OCI-LY1 (cell line): ENCODE measurements at regions not wholly inside any gene's neighbourhood (a gene's known extent, or its start where the extent isn't known, plus 50 kb on each side); places are given as distances from the start of the nearest gene placed in this dataset.

ENCODE experiments used
- EZH2 ChIP-seq: fragments of 200-600 bp; sonication (generic), shearing (Covaris generic); IDR thresholded peaks from 2 replicates; pipeline ENCODE4 v1.8.0; 2017; ENCODE audit warnings: borderline replicate concordance, mixed run types, mild to moderate bottlenecking, antibody characterized with exemption, low read length, moderate library complexity, mixed read lengths
- TF ChIP-seq, protein P1 (sequence below): fragments of 200-600 bp; sonication (generic), shearing (Covaris generic); IDR thresholded peaks from 2 replicates; pipeline ENCODE4 v1.5.1; 2017; ENCODE audit warnings: mild to moderate bottlenecking, antibody characterized with exemption, low read length, moderate library complexity, mixed read lengths

DNA sequence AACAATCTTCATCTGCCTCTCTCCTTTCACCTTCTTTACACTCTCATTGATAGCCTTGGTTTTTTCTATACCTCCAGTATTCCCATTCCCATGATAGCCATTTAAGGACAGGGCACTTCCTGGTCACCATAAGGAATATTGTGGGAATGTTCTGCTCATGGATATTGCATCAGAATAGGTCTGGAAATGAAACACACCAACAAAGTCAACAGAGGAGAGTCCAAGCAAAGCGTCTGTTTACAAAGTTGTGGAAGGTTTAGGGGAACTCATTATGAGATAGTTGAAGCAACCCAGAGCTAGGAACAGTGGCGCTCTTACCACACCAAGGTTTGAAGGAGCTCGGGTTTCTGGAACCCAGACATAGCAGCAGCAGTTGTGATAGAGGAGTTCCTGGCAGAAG is 150.3 kb upstream of the TNP1 start:
- TF ChIP-seq, protein P1, sequence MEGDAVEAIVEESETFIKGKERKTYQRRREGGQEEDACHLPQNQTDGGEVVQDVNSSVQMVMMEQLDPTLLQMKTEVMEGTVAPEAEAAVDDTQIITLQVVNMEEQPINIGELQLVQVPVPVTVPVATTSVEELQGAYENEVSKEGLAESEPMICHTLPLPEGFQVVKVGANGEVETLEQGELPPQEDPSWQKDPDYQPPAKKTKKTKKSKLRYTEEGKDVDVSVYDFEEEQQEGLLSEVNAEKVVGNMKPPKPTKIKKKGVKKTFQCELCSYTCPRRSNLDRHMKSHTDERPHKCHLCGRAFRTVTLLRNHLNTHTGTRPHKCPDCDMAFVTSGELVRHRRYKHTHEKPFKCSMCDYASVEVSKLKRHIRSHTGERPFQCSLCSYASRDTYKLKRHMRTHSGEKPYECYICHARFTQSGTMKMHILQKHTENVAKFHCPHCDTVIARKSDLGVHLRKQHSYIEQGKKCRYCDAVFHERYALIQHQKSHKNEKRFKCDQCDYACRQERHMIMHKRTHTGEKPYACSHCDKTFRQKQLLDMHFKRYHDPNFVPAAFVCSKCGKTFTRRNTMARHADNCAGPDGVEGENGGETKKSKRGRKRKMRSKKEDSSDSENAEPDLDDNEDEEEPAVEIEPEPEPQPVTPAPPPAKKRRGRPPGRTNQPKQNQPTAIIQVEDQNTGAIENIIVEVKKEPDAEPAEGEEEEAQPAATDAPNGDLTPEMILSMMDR, result no peak
- no peak for TF ChIP-seq EZH2
